NAMALWA (cell line): ENCODE measurements at regions not wholly inside any gene's neighbourhood (a gene's known extent, or its start where the extent isn't known, plus 50 kb on each side); places are given as distances from the start of the nearest gene placed in this dataset.
"Not testable (repeated sequence)": the region's sequence is repeated elsewhere in the genome, so short reads cannot be mapped to it uniquely, and the experiment has no call there.

Source experiments
- DNase-seq: peaks from one replicate; pipeline ENCODE4 v3.0.0-alpha.2; 2015; ENCODE audit warnings: low spot score

DNA sequence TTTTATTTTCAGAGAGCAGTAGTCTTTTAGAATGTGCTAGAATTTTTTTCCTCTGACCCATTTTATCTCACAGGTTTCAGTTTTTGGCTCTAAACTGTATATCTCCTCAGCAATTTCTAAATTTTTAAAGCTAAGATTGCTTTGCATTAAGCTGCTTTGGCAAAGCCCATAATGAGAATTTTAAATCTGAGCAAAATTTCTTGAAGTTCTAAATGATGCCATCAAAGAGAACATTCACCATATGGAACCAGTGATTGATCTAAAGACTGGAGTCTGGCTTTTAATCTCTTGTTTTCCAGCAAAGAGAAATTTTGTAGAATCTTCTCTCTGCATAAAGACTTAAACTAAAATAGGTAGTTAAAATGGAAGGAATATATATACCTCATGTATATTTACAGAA lies 313.6 kb downstream of the TBC1D32 start:
- no peak for DNase-seq

DNA sequence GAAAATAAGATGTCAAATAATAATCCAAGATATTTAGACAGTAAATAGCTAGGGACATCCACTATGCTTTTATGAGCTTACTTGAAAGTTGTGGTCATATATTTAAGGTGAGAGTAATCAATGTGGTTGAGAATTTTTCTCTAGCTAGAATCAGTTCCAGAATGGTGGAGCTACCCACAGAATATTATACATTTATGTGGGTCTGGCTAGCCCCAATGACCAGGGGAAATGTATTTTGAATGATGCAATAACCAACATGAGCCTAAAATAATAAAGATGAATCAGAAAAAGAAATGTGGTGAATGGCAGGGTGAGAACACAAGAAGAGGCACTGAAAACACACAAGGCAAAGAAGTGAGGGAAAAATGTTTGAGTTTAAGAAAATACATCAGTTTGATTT lies 325.7 kb downstream of the TBC1D32 start:
- DNase-seq: no peak

DNA sequence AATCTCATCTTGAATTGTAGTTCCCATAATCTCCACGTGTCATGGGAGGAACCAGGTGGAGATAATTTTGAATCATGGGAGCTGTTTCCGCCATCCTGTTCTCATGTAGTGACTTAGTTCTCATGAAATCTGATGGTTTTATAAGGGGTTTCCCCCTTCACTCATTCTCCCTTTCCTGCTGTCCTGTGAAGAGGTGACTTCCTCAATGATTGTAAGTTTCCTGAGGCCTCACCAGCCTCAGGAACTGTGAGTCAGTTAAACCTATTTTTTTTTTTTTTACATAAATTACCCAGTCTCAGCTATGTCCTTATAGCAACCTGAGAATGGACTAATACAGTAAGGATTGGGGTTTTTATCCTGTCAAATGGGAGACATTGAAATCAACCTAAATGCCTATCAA lies 328.3 kb downstream of the TBC1D32 start:
- peak; percentile 3 for DNase-seq

DNA sequence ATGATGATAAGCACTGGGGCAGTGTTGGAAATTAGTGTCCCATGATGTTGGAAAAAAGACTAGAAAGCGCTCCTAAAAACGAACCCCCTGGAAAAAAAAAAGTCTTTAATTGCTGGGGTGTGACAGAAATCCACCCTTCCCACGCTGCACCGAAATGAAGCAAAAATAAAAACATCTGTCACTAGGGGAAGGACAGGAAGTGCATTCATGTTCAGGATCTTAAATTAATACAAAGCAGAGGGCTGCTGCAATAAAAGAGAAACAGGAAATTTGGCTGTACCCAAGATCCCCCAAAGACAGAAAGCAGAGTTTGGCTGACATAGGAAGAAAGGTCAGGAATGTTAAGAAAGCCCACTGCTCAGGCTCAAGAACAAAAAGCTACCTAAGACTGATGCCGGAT lies 333.9 kb downstream of the TBC1D32 start:
- no peak for DNase-seq

DNA sequence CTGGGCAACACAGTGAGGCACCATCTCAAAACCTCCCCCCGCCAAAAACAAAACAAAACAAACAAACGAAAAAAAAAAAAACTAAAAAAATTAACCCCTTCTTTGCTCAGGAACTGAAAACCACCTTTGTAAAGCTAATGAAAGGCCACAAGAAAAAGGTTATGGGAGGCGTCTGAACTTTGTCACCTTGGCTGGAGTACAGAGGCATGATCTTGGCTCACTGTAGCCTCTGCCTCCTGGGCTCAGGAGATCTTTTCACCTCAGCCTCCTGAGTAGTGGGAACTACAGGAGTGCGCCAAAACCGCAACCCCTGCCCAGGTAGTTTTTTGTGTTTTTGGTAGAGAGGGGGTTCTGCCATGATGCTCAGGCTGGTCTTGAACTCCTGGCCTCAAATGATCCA lies 337.9 kb downstream of the TBC1D32 start:
- DNase-seq: no peak

DNA sequence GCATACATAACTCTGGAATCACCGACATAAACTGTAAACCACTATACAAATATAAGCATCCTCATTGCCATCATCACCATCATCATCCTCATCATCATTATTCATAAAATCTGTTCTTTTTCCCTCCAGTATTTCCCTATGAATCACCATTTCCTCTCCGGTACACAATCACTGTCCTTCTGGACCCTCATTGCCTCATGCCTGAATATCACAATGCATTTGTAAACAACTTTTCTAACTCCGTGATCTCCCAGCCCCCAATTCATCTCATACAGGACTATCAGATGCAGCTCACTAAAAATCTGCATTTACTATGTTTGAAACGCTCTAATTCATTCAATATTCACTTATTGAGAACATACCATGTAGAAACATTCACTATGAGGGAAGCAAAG lies 339.7 kb downstream of the TBC1D32 start:
- no peak for DNase-seq

DNA sequence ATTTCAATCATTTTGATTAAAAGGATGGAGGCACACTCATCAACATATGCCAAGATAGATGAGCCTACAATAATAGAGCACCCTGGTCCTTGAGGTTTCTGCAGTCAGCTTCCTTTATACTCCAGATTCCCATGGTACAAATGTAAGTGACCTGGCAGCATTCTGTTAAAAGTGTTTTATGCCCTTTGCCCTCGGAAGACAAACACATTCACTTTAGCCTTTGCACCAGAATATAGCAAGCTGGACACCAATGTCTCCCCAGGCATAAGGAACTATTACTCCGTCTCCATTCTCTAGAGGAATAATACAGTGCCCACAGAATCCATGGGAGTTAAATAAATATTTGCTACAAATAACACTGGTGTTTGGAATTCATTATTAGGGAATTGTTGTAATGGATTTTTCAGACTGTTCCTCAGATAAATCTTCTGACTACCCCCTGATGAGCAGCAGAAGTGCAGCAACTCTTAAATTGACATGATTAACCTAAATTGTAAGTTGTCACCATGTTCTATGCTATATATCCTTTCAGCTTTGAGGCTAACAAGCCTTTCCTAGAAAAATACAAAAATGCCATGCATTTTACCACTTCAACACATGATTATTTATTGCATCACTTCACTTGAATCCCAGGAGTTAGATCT lies 340.2 kb downstream of the TBC1D32 start:
- DNase-seq: no peak

DNA sequence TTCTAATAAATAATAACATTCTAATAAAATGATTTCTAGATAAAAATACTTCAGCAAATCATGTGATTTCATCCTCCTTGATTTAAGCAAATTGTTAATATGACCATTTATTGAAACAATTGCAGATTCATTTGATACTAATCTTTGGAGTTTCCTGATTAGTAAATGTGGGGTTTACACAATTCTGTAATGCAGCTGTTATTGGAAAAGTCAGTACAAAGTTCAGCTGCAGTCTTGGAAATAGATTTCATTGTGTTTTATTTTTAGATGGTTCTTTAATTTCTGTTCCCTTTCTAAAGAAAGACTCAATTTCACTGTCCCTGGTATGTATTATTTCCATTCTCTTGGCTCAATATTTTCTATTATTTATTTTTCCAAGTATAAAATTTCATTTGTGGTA lies 342.0 kb downstream of the TBC1D32 start:
- DNase-seq: no peak

DNA sequence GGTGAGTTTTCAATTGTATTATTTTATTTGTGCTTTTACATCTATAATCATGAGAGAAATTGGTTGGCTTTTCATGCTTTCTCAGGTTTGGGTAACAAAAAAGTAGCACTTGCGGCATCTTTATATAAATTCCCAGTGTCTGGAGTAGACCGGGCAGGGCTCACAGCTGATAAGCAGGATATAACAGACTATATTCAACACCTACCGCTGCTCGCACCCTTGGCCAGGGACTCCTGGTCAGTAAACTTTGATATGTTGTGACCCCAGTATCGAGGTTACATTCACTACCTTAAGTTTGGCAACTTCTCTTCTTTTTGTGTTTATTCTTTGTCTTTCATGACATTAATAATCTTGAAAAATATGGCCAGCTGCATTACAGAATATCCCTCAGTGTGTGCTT lies 343.4 kb downstream of the TBC1D32 start:
- no peak for DNase-seq

DNA sequence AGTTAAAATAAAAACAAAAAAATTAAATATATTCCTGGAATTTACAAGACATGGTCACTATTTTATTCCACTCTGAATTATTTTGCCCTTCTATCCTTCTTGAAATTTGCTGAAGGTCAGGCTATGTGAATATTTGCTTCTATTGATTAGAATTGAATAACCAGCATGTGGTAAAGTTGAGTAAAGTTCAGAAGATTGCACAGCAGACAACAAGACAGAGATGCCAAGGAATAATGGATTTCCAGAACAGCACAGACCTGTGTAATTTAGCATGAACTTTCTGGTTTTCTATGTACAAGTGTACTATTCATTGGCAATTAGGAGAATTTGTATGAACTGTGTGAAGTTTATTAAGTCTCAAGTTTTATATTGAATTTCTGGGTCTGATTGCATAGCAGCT lies 352.4 kb downstream of the TBC1D32 start:
- no peak for DNase-seq

DNA sequence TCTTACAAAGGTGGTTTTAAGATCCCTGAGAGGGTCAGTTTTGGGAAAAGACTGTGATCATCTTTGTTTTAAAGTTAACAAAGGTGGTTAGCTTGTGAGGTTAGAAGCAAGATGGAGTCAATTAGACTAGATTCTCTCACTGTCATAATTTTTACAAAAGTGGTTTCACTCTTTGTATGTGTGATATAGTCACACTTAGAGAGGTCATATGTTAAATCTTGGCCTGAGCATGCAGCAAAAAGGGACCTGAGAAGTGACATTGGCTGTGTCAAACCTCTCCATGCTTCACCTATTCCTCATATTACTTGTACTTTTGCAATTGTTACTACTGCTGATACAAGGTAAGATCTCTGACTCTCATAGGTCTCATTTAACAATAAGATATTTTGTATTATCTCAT lies 368.0 kb downstream of the TBC1D32 start:
- no peak for DNase-seq

DNA sequence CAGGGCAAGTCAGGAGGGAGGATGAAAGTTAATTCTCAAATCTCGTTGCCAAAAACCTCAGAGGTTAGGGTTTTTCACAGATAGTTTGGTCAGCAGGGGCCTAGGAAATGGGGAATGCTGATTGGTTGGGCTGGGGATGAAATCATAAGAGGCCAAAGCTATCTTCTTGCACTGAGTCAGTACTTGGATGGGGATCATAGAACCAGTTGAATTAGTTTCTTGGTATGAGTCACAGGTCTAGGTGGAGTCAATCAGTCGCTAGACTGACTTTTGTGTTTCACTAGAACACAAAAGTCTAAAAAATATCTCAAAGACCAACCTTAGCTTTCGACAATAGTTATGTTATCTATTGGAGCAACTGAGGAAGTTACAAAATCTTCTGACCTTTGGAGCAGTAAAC lies 368.5 kb downstream of the TBC1D32 start:
- no peak for DNase-seq

DNA sequence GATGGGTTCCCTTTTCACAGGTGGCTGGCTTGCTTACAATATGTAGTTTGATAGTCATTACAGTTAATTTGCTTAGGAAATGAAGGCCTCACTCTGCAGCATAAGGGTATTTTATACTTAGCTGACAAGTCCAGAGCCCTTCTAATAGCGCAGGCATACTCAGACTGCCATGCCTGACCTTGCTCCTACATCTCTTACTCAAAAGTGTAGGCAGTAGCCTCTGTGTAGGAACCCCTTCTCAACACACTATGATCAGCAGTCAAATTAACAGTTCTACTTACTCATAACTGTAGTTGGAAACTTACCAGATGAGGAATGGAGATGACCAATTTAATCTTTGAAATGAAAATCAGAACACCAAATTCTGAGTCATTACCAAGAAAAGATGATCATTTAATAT lies 373.5 kb downstream of the TBC1D32 start:
- DNase-seq: no peak

DNA sequence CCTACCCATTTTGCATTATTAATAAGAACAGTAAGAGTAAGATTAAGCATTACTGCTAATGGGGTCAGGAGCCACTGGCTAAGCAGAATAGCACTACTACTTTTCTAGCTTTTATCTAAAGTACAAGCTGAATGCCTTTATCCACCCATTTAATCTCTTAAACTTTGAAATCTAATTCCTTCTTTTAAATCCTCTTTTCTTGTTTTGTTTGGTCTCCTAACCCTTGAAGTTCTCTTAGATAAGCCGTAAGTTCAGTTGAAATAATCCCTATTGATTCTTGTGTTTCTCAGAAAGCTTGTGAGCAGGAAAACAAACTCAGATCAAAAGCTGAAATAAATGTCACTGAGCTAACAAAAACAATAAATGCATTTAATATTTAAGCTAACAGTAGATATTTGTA lies 380.2 kb downstream of the TBC1D32 start:
- DNase-seq: no peak

DNA sequence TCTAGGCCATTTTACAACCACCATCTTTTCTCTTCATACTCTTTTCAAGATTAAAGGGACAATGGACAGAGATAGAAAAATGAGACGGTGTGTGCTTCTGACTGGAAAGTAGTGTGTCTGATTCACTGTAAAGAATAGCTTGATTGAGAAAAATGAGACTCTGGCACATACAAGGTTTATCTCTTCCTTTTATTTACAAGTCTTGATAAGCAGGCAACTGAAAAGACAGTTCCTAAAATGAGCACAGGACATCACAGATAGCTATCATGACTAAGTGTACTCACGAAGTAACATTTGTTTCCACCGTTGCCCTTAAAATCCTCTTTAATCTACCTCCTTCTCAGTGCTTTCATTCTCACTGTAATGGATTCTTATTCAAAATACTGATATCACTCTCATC lies 383.0 kb downstream of the TBC1D32 start:
- DNase-seq: no peak

DNA sequence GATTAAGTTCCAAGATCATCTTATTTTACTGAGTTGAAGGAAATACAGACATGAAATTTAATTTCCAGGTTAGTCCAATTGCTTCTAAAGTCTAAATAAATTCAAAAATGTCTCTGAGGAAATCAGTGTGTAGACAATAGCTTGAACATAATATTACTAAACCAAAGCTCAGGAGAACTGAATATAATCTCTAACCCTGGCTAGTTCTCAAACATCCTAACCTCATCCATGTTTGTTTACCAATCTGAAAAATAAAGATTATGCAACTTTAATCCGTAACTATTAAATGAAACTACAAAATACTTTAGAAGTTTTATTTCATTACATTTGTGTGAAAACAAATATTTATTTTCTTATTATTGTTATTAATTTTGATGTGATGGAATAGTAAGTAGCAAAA lies 387.2 kb downstream of the TBC1D32 start:
- no peak for DNase-seq

DNA sequence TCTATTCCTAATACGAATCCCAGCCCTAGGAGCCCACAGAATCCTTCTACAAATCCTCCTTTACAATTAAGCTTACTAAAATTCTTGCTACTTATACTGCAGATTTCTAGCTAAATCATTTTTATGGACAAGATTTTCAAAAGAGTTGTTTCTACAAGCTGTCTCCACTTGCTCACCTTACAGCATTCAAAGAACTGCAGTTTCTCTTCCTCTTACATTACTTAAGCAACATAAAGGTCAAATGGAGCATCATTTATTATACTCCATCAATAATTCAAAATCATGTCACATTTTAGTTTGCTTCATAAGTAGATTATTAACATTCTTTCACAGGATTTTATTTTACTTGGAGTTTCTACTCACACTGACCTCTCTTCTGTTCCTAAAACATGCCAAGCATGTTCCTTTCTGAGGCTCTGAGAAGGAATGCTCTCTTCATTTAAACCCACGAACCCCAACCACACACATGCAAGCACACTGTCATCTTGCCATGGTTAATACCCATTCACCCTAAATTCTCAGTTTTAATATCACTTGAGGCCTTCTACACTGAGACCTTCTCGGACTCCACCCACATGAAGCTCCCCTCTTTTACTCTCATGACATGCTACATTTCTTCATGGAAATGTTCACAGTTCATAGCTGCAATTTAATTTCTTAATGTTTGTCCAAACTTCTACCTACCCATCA lies 388.2 kb downstream of the TBC1D32 start:
- no peak for DNase-seq

DNA sequence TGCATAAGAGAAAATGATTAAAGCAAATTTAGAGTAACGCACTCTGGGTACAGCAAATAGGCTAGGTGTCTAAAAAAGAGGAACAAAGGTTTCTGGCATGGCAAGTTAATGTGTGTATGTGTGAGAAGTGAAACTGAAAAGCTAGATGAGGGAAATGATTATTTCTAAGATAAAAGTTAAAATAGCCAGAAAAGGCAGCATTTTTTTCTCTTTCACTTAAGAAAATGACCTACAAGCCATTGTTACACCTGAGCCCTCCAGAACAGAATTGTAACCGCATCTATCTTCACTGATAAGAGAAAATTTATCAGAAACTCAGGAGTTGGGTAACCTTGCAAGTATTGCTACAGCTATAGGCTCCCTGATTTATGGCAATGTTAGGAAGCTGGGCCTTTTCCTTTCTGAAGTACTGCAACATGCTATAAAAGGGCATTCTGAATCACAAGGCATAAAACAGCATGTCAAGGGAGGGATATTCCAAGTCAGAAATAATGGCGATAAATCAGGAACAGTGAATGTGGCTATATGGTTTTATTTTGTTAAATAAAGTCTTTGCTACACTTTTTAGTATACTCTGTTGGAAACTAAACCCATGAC lies 395.3 kb downstream of the TBC1D32 start:
- DNase-seq: peak; percentile 58

DNA sequence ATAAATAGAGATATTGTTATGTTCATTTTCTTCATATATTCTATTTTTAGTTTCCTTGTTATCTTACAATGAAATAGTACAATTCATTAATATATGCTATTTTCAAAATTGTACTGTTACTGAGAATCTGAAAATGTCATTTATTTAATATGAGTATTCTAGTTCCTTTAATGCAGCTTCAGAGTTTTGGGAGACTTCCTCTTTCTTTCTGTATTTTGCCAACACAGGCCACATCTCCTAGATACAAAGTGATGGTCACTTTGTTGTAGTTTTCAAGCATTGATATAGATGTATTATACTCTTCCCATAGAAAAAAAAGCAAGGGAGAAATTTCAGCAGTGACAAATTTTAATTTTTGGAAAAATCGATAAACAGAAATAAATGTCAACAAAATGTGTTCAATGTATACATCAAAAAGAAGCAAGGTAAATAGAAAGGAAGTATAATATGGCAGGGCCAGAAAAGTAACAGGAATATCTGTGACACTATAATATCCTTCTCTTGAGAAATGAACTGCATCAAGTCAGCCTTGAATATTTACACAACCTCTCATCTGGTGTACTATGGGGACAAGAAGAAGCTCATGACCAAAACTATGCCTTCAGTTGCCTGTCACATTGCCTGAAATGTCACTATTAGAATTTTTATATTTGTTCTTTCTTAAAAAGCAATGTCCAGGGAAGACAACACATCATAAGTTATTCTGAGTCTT lies 396.0 kb downstream of the TBC1D32 start:
- DNase-seq: peak; percentile 7

DNA sequence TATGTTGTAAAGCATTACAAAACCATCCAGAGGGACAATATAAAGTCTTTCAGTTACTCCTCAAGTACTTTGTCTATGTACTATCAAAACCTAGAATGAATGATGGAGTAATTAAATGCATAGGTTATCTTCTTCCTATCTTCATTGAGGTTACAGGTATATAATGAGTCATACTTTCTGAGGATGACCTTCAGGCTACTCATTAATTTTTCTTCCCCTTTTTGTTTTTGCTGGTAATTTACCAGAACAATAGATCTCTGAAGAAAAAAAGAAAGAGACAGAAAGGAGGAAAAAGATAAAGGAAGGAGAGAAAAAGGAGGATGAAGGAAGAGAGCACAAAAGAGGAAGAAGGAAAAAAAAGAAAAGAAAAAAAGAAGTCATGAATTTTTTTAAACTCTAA lies 398.4 kb downstream of the TBC1D32 start:
- DNase-seq: no peak

DNA sequence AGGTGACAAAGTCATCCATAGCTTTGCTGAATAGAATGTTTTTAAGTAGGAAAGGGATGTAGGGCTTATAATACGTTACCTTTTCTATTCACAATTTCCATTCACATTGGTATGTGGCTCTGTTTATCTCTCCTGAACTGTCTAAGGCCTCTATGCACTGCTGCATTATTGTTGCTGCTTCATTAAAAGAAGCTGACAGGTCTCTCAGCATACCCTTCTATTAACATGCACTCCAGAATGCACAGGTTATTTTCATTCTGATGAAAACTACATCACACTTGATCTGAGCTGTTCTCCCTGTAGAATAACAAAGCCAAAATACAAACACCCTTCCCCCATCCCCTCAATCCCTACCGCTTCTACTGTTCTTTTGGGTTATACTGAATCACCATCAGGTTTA lies 399.3 kb downstream of the TBC1D32 start:
- DNase-seq: no peak

DNA sequence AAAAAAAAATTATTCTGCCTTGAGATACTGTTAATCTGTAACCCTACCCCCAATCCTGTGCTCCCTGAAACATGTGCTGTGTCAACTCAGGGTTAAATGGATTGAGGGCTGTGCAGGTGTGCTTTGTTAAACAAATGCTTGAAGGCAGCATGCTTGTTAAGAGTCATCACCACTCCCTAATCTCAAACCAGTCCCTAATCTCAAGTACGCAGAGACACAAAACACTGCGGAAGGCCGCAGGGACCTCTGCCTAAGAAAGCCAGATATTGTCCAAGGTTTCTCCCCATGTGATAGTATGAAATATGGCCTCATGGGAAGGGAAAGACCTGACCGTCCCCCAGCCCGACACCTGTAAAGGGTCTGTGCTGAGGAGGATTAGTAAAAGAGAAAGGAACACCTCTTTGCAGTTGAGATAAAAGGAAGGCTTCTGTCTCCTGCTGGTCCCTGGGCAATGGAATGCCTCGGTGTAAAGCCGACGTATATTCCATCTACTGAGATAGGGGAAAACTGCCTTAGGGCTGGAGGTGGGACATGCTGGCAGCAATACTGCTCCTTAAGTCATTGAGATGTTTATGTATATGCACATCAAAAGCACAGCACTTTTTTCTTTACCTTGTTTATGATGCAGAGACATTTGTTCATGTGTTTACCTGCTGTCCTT lies 402.6 kb downstream of the TBC1D32 start:
- DNase-seq: not testable (repeated sequence)

DNA sequence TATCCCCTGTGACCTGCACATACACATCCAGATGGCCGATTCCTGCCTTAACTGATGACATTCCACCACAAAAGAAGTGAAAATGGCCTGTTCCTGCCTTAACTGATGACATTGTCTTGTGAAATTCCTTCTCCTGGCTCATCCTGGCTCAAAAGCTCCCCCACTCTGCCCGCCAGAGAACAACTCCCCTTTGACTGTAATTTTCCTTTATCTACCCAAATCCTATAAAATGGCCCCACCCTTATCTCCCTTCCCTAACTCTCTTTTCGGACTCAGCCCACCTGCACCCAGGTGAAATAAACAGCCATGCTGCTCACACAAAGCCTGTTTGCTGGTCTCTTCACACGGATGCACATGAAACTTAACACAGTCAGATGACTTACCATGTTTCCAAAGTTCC lies 403.8 kb downstream of the TBC1D32 start:
- DNase-seq: not testable (repeated sequence)
